ENCODE measurements at regions not wholly inside any gene's neighbourhood (a gene's known extent, or its start where the extent isn't known, plus 50 kb on each side); places are given as distances from the start of the nearest gene placed in this dataset.

DNA sequence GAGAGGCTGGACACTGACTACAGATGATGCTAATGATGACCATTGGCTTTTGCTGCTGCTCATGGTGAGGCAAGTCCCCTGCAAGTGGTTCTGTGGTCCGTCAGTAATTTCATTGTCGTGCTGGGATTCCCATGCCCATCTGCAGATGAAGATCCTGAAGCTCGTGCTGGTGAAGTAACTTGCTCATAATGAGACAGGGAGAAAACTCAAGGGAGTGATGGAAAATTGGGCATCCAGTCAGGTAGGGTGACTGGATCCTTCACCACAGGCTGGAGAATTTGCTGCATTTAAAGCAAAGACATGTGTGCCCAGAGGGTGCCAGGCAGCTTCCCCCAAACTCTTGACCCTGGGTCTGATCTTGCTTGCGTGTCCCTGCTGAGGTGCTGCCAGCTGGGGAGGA is 125.6 kb downstream of the TSN start (continued):
- TF ChIP-seq, protein P1, sequence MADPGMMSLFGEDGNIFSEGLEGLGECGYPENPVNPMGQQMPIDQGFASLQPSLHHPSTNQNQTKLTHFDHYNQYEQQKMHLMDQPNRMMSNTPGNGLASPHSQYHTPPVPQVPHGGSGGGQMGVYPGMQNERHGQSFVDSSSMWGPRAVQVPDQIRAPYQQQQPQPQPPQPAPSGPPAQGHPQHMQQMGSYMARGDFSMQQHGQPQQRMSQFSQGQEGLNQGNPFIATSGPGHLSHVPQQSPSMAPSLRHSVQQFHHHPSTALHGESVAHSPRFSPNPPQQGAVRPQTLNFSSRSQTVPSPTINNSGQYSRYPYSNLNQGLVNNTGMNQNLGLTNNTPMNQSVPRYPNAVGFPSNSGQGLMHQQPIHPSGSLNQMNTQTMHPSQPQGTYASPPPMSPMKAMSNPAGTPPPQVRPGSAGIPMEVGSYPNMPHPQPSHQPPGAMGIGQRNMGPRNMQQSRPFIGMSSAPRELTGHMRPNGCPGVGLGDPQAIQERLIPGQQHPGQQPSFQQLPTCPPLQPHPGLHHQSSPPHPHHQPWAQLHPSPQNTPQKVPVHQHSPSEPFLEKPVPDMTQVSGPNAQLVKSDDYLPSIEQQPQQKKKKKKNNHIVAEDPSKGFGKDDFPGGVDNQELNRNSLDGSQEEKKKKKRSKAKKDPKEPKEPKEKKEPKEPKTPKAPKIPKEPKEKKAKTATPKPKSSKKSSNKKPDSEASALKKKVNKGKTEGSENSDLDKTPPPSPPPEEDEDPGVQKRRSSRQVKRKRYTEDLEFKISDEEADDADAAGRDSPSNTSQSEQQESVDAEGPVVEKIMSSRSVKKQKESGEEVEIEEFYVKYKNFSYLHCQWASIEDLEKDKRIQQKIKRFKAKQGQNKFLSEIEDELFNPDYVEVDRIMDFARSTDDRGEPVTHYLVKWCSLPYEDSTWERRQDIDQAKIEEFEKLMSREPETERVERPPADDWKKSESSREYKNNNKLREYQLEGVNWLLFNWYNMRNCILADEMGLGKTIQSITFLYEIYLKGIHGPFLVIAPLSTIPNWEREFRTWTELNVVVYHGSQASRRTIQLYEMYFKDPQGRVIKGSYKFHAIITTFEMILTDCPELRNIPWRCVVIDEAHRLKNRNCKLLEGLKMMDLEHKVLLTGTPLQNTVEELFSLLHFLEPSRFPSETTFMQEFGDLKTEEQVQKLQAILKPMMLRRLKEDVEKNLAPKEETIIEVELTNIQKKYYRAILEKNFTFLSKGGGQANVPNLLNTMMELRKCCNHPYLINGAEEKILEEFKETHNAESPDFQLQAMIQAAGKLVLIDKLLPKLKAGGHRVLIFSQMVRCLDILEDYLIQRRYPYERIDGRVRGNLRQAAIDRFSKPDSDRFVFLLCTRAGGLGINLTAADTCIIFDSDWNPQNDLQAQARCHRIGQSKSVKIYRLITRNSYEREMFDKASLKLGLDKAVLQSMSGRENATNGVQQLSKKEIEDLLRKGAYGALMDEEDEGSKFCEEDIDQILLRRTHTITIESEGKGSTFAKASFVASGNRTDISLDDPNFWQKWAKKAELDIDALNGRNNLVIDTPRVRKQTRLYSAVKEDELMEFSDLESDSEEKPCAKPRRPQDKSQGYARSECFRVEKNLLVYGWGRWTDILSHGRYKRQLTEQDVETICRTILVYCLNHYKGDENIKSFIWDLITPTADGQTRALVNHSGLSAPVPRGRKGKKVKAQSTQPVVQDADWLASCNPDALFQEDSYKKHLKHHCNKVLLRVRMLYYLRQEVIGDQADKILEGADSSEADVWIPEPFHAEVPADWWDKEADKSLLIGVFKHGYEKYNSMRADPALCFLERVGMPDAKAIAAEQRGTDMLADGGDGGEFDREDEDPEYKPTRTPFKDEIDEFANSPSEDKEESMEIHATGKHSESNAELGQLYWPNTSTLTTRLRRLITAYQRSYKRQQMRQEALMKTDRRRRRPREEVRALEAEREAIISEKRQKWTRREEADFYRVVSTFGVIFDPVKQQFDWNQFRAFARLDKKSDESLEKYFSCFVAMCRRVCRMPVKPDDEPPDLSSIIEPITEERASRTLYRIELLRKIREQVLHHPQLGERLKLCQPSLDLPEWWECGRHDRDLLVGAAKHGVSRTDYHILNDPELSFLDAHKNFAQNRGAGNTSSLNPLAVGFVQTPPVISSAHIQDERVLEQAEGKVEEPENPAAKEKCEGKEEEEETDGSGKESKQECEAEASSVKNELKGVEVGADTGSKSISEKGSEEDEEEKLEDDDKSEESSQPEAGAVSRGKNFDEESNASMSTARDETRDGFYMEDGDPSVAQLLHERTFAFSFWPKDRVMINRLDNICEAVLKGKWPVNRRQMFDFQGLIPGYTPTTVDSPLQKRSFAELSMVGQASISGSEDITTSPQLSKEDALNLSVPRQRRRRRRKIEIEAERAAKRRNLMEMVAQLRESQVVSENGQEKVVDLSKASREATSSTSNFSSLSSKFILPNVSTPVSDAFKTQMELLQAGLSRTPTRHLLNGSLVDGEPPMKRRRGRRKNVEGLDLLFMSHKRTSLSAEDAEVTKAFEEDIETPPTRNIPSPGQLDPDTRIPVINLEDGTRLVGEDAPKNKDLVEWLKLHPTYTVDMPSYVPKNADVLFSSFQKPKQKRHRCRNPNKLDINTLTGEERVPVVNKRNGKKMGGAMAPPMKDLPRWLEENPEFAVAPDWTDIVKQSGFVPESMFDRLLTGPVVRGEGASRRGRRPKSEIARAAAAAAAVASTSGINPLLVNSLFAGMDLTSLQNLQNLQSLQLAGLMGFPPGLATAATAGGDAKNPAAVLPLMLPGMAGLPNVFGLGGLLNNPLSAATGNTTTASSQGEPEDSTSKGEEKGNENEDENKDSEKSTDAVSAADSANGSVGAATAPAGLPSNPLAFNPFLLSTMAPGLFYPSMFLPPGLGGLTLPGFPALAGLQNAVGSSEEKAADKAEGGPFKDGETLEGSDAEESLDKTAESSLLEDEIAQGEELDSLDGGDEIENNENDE (IDR thresholded peaks at IDR 0.05; ENCODE audit: insufficient replicate concordance, low read length): no peak
- no peak for TF ChIP-seq TCF12 (IDR thresholded peaks at IDR 0.05; ENCODE audit: low read depth, low read length)
- TF ChIP-seq SP4 (IDR thresholded peaks at IDR 0.05; ENCODE audit: low read length): no peak
- TF ChIP-seq EP300 (IDR thresholded peaks at IDR 0.05; ENCODE audit: borderline replicate concordance in 1 of 2, low read depth in 2 of 2, low read length in 2 of 2): no peak
- no peak for TF ChIP-seq MAFK (IDR thresholded peaks at IDR 0.05; ENCODE audit: low read depth, low read length)
- TF ChIP-seq EZH2 (IDR thresholded peaks at IDR 0.05; ENCODE audit: low read depth, low read length, severe bottlenecking): no peak
- TF ChIP-seq SIRT6 (IDR thresholded peaks at IDR 0.05; ENCODE audit: low read length): no peak
- TF ChIP-seq RAD21 (IDR thresholded peaks at IDR 0.05 in 1 of 2, conservative IDR thresholded peaks at IDR 0.05 in 1 of 2; ENCODE audit: low read depth in 2 of 2, low read length in 2 of 2): no peak
- no peak for TF ChIP-seq BRCA1 (IDR thresholded peaks at IDR 0.05; ENCODE audit: low read depth, low read length)
- TF ChIP-seq CBX8 (IDR thresholded peaks at IDR 0.05; ENCODE audit: borderline replicate concordance, low read depth, low read length): no peak
- TF ChIP-seq RNF2 (IDR thresholded peaks at IDR 0.05; ENCODE audit: borderline replicate concordance, low read depth, low read length, missing control alignments, poor library complexity, severe bottlenecking): no peak
- no peak for TF ChIP-seq HDAC6 (IDR thresholded peaks at IDR 0.05; ENCODE audit: low read depth, low read length)
